H9 (cell line): ENCODE measurements at regions not wholly inside any gene's neighbourhood (a gene's known extent, or its start where the extent isn't known, plus 50 kb on each side); places are given as distances from the start of the nearest gene placed in this dataset.

ENCODE experiments used
- DNase-seq: peaks from one replicate; pipeline ENCODE4 v3.0.0-alpha.2; 2017
- H2AFZ ChIP-seq: one replicate; pipeline ENCODE4 v1.6.1; 2013; ENCODE audit warnings: mild to moderate bottlenecking, low read length, control low read depth, moderate library complexity
- H2AK5ac ChIP-seq: 2 replicates; pipeline ENCODE4 v1.6.1; 2013; ENCODE audit warnings: low read length, control low read depth, mixed read lengths; ENCODE audit not compliant: insufficient read length
- H2BK120ac ChIP-seq: one replicate; pipeline ENCODE4 v1.6.1; 2013; ENCODE audit warnings: low read depth, mild to moderate bottlenecking, low read length, control low read depth, inconsistent platforms; ENCODE audit not compliant: poor library complexity, severe bottlenecking
- H2BK12ac ChIP-seq: 2 replicates; pipeline ENCODE4 v1.6.1; 2013; ENCODE audit warnings: low read length, control low read depth, mixed read lengths, low read depth; ENCODE audit not compliant: insufficient read length
- H2BK15ac ChIP-seq: 2 replicates; pipeline ENCODE4 v1.6.1; 2013; ENCODE audit warnings: low read depth, low read length, control low read depth
- H2BK20ac ChIP-seq: one replicate; pipeline ENCODE4 v1.6.1; 2013; ENCODE audit warnings: low read depth, mild to moderate bottlenecking, low read length, control low read depth, inconsistent platforms; ENCODE audit not compliant: poor library complexity, severe bottlenecking
- H2BK5ac ChIP-seq: 2 replicates; pipeline ENCODE4 v1.6.1; 2013; ENCODE audit warnings: low read length, control low read depth, mixed read lengths; ENCODE audit not compliant: insufficient read length
- H3K14ac ChIP-seq: 2 replicates; pipeline ENCODE4 v1.6.1; 2013; ENCODE audit warnings: low read length, control low read depth; ENCODE audit not compliant: insufficient read depth
- H3K18ac ChIP-seq: 2 replicates; pipeline ENCODE4 v1.6.1; 2013; ENCODE audit warnings: low read depth, mild to moderate bottlenecking, mixed read lengths, low read length, control low read depth; ENCODE audit not compliant: insufficient read length
- H3K23ac ChIP-seq: 2 replicates; pipeline ENCODE4 v1.6.1; 2013; ENCODE audit warnings: low read length, control low read depth, mixed read lengths, low read depth; ENCODE audit not compliant: insufficient read length
- H3K23me2 ChIP-seq: 2 replicates; pipeline ENCODE4 v1.6.1; 2013; ENCODE audit warnings: low read depth, mild to moderate bottlenecking, mixed read lengths, low read length, control low read depth; ENCODE audit not compliant: insufficient read length, poor library complexity, severe bottlenecking
- H3K27ac ChIP-seq: 2 replicates; pipeline ENCODE4 v1.5.1; 2013; ENCODE audit warnings: low read length, control low read depth, mixed read lengths, low read depth; ENCODE audit not compliant: insufficient read length
- H3K27me3 ChIP-seq: 2 replicates; pipeline ENCODE4 v1.6.1; 2013; ENCODE audit warnings: low read length, control low read depth, inconsistent platforms; ENCODE audit not compliant: insufficient read depth
- H3K4ac ChIP-seq: 2 replicates; pipeline ENCODE4 v1.6.1; 2013; ENCODE audit warnings: low read depth, mild to moderate bottlenecking, control low read depth, inconsistent platforms, low read length, moderate library complexity
- H3K4me1 ChIP-seq: 2 replicates; pipeline ENCODE4 v1.6.1; 2013; ENCODE audit warnings: low read length, control low read depth, inconsistent platforms; ENCODE audit not compliant: insufficient read depth
- H3K4me2 ChIP-seq: 2 replicates; pipeline ENCODE4 v1.6.1; 2013; ENCODE audit warnings: low read length, control low read depth, mixed read lengths; ENCODE audit not compliant: insufficient read length, insufficient read depth
- H3K56ac ChIP-seq: 2 replicates; pipeline ENCODE4 v1.6.1; 2013; ENCODE audit warnings: low read depth, mild to moderate bottlenecking, mixed read lengths, low read length, control low read depth; ENCODE audit not compliant: insufficient read length
- H3K79me1 ChIP-seq: 2 replicates; pipeline ENCODE4 v1.6.1; 2013; ENCODE audit warnings: low read depth, mild to moderate bottlenecking, moderate library complexity, low read length, control low read depth, inconsistent platforms; ENCODE audit not compliant: insufficient read depth, poor library complexity, severe bottlenecking
- H3K79me2 ChIP-seq: 2 replicates; pipeline ENCODE4 v1.6.1; 2013; ENCODE audit warnings: low read length, control low read depth, inconsistent platforms; ENCODE audit not compliant: insufficient read depth
- H3K9ac ChIP-seq: 2 replicates; pipeline ENCODE4 v1.6.1; 2013; ENCODE audit warnings: low read length, control low read depth, mixed read lengths; ENCODE audit not compliant: insufficient read length; ENCODE audit errors: extremely low read depth
- H3K9me3 ChIP-seq: one replicate; pipeline ENCODE4 v1.6.1; 2013; ENCODE audit warnings: low read depth, low read length, inconsistent platforms; ENCODE audit not compliant: control insufficient read depth
- H3T11ph ChIP-seq: one replicate; pipeline ENCODE4 v1.6.1; 2013; ENCODE audit warnings: mild to moderate bottlenecking, low read length, control low read depth, inconsistent platforms
- H4K20me1 ChIP-seq: one replicate; pipeline ENCODE4 v1.6.1; 2013; ENCODE audit not compliant: control insufficient read depth, insufficient read length, insufficient read depth
- H4K5ac ChIP-seq: 2 replicates; pipeline ENCODE4 v1.6.1; 2013; ENCODE audit warnings: low read depth, mild to moderate bottlenecking, mixed read lengths, low read length, control low read depth; ENCODE audit not compliant: insufficient read length
- H4K8ac ChIP-seq: replicated peaks from 2 replicates; pipeline ENCODE4 v1.6.1; 2013; ENCODE audit warnings: low read length, control low read depth, mixed read lengths, low read depth; ENCODE audit not compliant: insufficient read length
- H4K91ac ChIP-seq: 2 replicates; pipeline ENCODE4 v1.6.1; 2013; ENCODE audit warnings: low read depth, mild to moderate bottlenecking, moderate library complexity, mixed read lengths, low read length, control low read depth; ENCODE audit not compliant: insufficient read length
- H3K27ac Mint-ChIP-seq, 3 experiments: 2 replicates in 2 of 3; 3 replicates in 1 of 3; pipeline ENCODE4 v1.8.0; 2020 to 2021; ENCODE audit warnings: mixed read lengths in 3 of 3, mild to moderate bottlenecking in 1 of 3, moderate library complexity in 1 of 3
- H3K27me3 Mint-ChIP-seq: 2 replicates; pipeline ENCODE4 v1.8.0; 2021; ENCODE audit warnings: low read depth, mild to moderate bottlenecking, moderate library complexity, mixed read lengths
- H3K36me3 Mint-ChIP-seq, 3 experiments: 2 replicates in 2 of 3; 3 replicates in 1 of 3; pipeline ENCODE4 v1.8.0; 2020 to 2021; ENCODE audit warnings: low read depth in 3 of 3, mixed read lengths in 3 of 3; ENCODE audit not compliant: insufficient read depth in 1 of 3
- H3K4me1 Mint-ChIP-seq, 2 experiments: 2 replicates each; pipeline ENCODE4 v1.8.0; 2020; ENCODE audit warnings: mixed read lengths in 2 of 2
- H3K4me3 Mint-ChIP-seq, 2 experiments: 2 replicates in 1 of 2; 3 replicates in 1 of 2; pipeline ENCODE4 v1.8.0; 2020 to 2021; ENCODE audit warnings: mild to moderate bottlenecking in 2 of 2, mixed read lengths in 2 of 2, moderate library complexity in 1 of 2
- H3K9me3 Mint-ChIP-seq, 2 experiments: 2 replicates in 1 of 2; 3 replicates in 1 of 2; pipeline ENCODE4 v1.8.0; 2020; ENCODE audit warnings: mild to moderate bottlenecking in 2 of 2, mixed read lengths in 2 of 2, moderate library complexity in 1 of 2
- WGBS: extraction: QIAGEN DNeasy Blood & Tissue Kit; methylation state at CpG from one replicate; pipeline ENCODE4 v1.1.7; 2013; ENCODE audit warnings: missing lambda C conversion rate, low lambda C conversion rate, mixed read lengths; ENCODE audit not compliant: insufficient read length; ENCODE audit errors: extremely low coverage; 5-methylcytosine and 5-hydroxymethylcytosine counted together
- TF ChIP-seq, protein P1 (sequence below): fragments of 200-600 bp; sonication (generic); conservative IDR thresholded peaks from 3 replicates; pipeline ENCODE4 v1.8.0; 2021; ENCODE audit warnings: antibody characterized with exemption, mild to moderate bottlenecking

DNA sequence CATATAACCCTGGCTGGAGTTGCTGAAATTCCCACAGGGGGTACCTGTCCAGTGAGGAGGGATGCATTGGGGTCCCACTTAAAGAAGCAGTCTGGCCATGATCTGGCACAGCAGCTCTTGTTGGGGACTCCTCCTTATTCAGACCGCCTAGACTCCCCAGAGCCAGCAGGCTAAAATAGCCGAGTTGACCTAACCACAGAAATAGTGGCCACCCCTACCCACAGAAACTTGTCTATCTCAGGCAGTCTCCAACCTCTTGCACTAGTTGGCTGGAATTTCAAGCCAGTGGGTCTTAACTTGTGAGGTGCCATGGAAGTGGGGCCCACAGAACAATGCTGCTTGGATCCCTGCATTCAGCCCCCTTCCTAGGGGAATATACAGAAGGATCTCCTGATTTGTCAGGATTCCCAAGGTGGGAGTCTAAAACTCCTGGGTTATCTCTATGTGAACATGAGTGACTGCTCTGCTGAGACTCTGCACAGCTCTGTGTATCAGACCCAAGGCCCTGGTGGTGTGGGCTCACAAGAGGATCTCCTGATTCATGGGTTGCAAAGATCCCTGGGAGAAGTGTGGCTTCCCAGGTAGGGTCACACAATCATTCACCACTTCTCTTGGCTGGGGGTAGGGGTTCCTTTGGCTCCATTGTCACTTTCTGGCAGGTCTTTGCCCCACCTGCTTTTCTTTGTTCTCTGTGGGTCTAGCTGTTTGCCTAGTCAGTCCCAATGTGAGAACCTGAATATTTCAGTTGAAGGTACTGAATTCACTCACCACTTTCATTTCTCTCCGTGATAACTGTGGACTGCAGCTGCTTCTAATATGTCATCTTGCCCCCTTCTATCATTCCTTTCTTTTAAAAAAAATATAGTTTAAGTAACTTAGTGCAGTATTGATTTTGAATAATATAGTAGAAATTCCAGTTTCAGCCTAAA, 65.5 kb upstream of the CLVS2 start:
- Histone ChIP-seq H2AFZ (no peak overlapping the region), H4K20me1 (no peaks in the 10 kb centered on the region), H3T11ph (no peak overlapping the region), H2AK5ac (no peak overlapping the region), H3K18ac (no peak overlapping the region), H4K8ac (no peak overlapping the region), H2BK12ac (no peak overlapping the region), H2BK15ac (no peak overlapping the region), H2BK120ac (no peak overlapping the region), H3K9me3 (no peaks in the 10 kb centered on the region), H3K4me1 (0 out of 2 replicates have a peak, but pooled peaks cover 2% of the 10 kb centered on the region), H3K79me2 (no peaks in the 10 kb centered on the region), H4K5ac (no peak overlapping the region), H3K79me1 (no peaks in the 10 kb centered on the region), H3K23ac (no peak overlapping the region), H3K14ac (no peak overlapping the region), H4K91ac (no peak overlapping the region), H3K9ac (no peak overlapping the region), H3K4me2 (no peak overlapping the region), H3K4ac (no peak overlapping the region), H3K56ac (no peak overlapping the region), H3K27me3 (no peaks in the 10 kb centered on the region), H3K27ac (no peak overlapping the region), H2BK5ac (no peak overlapping the region), H2BK20ac (no peak overlapping the region), H3K23me2 (no peaks in the 10 kb centered on the region)
- TF ChIP-seq, protein P1, sequence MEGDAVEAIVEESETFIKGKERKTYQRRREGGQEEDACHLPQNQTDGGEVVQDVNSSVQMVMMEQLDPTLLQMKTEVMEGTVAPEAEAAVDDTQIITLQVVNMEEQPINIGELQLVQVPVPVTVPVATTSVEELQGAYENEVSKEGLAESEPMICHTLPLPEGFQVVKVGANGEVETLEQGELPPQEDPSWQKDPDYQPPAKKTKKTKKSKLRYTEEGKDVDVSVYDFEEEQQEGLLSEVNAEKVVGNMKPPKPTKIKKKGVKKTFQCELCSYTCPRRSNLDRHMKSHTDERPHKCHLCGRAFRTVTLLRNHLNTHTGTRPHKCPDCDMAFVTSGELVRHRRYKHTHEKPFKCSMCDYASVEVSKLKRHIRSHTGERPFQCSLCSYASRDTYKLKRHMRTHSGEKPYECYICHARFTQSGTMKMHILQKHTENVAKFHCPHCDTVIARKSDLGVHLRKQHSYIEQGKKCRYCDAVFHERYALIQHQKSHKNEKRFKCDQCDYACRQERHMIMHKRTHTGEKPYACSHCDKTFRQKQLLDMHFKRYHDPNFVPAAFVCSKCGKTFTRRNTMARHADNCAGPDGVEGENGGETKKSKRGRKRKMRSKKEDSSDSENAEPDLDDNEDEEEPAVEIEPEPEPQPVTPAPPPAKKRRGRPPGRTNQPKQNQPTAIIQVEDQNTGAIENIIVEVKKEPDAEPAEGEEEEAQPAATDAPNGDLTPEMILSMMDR, result no peak
- Mint-ChIP-seq H3K4me1 (no peaks in the 10 kb centered on the region), H3K27me3 (no peaks in the 10 kb centered on the region; the same call in 1 of the 2 replicates), H3K4me3 (no peak overlapping the region), H3K36me3 (no peaks in the 10 kb centered on the region; a peak in 1 of 7 replicates), H3K9me3 (peaks cover 2 to 4% of the 10 kb centered on the region in 2 experiments; a peak in 3 of 5 replicates), H3K27ac (peak overlapping the region in 1 of 3 experiments; percentile 76; a peak in 2 of 7 replicates)
- DNase-seq, result no peak
- WGBS, result no CpG with 5 or more reads among the region's 3 CpGs
